SU-DHL-6 (cell line): ENCODE measurements at regions not wholly inside any gene's neighbourhood (a gene's known extent, or its start where the extent isn't known, plus 50 kb on each side); places are given as distances from the start of the nearest gene placed in this dataset.
"Not testable (repeated sequence)": the region's sequence is repeated elsewhere in the genome, so short reads cannot be mapped to it uniquely, and the experiment has no call there.

ENCODE experiments used
- H2AFZ ChIP-seq: fragments of 200-600 bp; sonication (generic); 2 replicates; pipeline ENCODE4 v1.6.1; 2014; ENCODE audit warnings: low read depth, mild to moderate bottlenecking, moderate library complexity, mixed read lengths, antibody characterized with exemption, low read length; ENCODE audit not compliant: severe bottlenecking
- H3F3A ChIP-seq: fragments of 200-600 bp; shearing (Covaris generic); 2 replicates; pipeline ENCODE4 v1.6.0; 2016; ENCODE audit warnings: antibody characterized with exemption, mild to moderate bottlenecking; ENCODE audit not compliant: insufficient read depth
- H3K27ac ChIP-seq: fragments of 200-600 bp; sonication (generic); 2 replicates; pipeline ENCODE4 v1.5.1; 2016; ENCODE audit warnings: low read depth, mild to moderate bottlenecking, low read length, moderate library complexity, mixed read lengths
- H3K27me3 ChIP-seq: fragments of 200-600 bp; sonication (generic), shearing (Covaris generic); 2 replicates; pipeline ENCODE4 v1.6.0; 2014; ENCODE audit warnings: mild to moderate bottlenecking, low read length
- H3K36me3 ChIP-seq: fragments of 200-600 bp; sonication (generic); 2 replicates; pipeline ENCODE4 v1.6.1; 2014; ENCODE audit warnings: mild to moderate bottlenecking, low read length, mixed read lengths
- H3K4me2 ChIP-seq: fragments of 300-600, 200-600 bp; shearing (Covaris generic), sonication (generic); 2 replicates; pipeline ENCODE4 v1.6.0; 2014; ENCODE audit warnings: low read length, low read depth, mild to moderate bottlenecking; ENCODE audit not compliant: poor library complexity, severe bottlenecking
- H3K4me3 ChIP-seq: fragments of 200-600 bp; sonication (generic); 2 replicates; pipeline ENCODE4 v1.5.1; 2014; ENCODE audit warnings: antibody characterized with exemption, low read length, mild to moderate bottlenecking, mixed read lengths; ENCODE audit not compliant: insufficient read depth, poor library complexity, severe bottlenecking
- H3K79me2 ChIP-seq: fragments of 200-600 bp; sonication (generic); 2 replicates; pipeline ENCODE4 v1.6.1; 2014; ENCODE audit warnings: mild to moderate bottlenecking, low read length, moderate library complexity; ENCODE audit not compliant: insufficient read depth
- H3K9ac ChIP-seq: fragments of 200-600 bp; sonication (generic); 2 replicates; pipeline ENCODE4 v1.7.0; 2014; ENCODE audit warnings: mild to moderate bottlenecking, low read length
- H3K9me2 ChIP-seq: fragments of 200-600 bp; sonication (generic); replicated peaks from 2 replicates; pipeline ENCODE4 v1.6.1; 2014; ENCODE audit warnings: low read length; ENCODE audit not compliant: insufficient read depth
- H3K9me3 ChIP-seq: fragments of 200-600 bp; sonication (generic); 2 replicates; pipeline ENCODE4 v1.6.1; 2014; ENCODE audit warnings: low read length, mixed read lengths; ENCODE audit not compliant: insufficient read depth
- H4K20me1 ChIP-seq: fragments of 200-600 bp; sonication (generic); 2 replicates; pipeline ENCODE4 v1.6.1; 2014; ENCODE audit warnings: low read depth, mild to moderate bottlenecking, antibody characterized with exemption, low read length, moderate library complexity, mixed read lengths
- EZH2phosphoT487 ChIP-seq: fragments of 200-600 bp; sonication (generic), shearing (Covaris generic); conservative IDR thresholded peaks from 2 replicates; pipeline ENCODE4 v1.6.1; 2018; ENCODE audit warnings: mild to moderate bottlenecking, antibody characterized with exemption, low read length, moderate library complexity, mixed read lengths
- TF ChIP-seq, protein P1 (sequence below): fragments of 200-600 bp; sonication (generic); IDR thresholded peaks from one replicate; pipeline ENCODE4 v1.5.1; 2017; ENCODE audit warnings: antibody characterized with exemption, mild to moderate bottlenecking, low read length, moderate library complexity; ENCODE audit not compliant: insufficient read depth, poor library complexity, severe bottlenecking

DNA sequence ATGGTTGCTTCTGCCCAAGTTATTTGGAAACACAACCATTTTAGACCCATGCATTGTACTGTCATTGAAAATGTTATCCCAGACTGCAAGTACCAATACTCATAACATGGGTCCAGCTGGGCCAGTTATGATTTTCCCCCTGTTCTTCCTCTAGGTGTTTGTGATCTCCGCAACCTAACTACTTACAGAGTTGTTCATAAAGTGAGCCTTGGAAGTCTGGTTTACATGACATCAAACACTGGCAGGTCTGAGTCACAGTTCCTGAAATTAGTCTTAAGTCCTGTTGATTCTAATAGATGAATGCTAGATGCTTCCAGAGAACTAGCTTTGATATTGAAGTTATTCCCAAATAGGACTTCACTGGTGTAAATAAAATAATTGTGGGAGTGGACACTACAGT lies 487.0 kb downstream of the MED13L start:
- no peaks in the 10 kb centered on the region for H3K27me3 ChIP-seq
- H3K36me3 ChIP-seq: no peaks in the 10 kb centered on the region
- no peaks in the 10 kb centered on the region for H3K9me3 ChIP-seq
- no peaks in the 10 kb centered on the region for H3F3A ChIP-seq
- no peak overlapping the region for H3K9ac ChIP-seq
- TF ChIP-seq, protein P1, sequence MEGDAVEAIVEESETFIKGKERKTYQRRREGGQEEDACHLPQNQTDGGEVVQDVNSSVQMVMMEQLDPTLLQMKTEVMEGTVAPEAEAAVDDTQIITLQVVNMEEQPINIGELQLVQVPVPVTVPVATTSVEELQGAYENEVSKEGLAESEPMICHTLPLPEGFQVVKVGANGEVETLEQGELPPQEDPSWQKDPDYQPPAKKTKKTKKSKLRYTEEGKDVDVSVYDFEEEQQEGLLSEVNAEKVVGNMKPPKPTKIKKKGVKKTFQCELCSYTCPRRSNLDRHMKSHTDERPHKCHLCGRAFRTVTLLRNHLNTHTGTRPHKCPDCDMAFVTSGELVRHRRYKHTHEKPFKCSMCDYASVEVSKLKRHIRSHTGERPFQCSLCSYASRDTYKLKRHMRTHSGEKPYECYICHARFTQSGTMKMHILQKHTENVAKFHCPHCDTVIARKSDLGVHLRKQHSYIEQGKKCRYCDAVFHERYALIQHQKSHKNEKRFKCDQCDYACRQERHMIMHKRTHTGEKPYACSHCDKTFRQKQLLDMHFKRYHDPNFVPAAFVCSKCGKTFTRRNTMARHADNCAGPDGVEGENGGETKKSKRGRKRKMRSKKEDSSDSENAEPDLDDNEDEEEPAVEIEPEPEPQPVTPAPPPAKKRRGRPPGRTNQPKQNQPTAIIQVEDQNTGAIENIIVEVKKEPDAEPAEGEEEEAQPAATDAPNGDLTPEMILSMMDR: no peak
- no peak for TF ChIP-seq EZH2phosphoT487
- H3K79me2 ChIP-seq: no peaks in the 10 kb centered on the region
- no peaks in the 10 kb centered on the region for H3K9me2 ChIP-seq
- no peak overlapping the region for H3K4me3 ChIP-seq
- no peaks in the 10 kb centered on the region for H4K20me1 ChIP-seq
- H3K27ac ChIP-seq: no peak overlapping the region
- no peak overlapping the region for H2AFZ ChIP-seq
- H3K4me2 ChIP-seq: no peak overlapping the region

GRCh38 chr12:115786490-115786889 lies 491.0 kb downstream of the MED13L start:
- H3K27me3 ChIP-seq, H3K79me2 ChIP-seq, H3K4me3 ChIP-seq, H3K4me2 ChIP-seq, H2AFZ ChIP-seq, H3K9ac ChIP-seq, H3K27ac ChIP-seq, H3K36me3 ChIP-seq, H3K9me2 ChIP-seq, H3K9me3 ChIP-seq, H3F3A ChIP-seq, H4K20me1 ChIP-seq: not testable (repeated sequence)

- H4K20me1 ChIP-seq: no peaks in the 10 kb centered on the region
- no peak overlapping the region for H3K9ac ChIP-seq
- no peaks in the 10 kb centered on the region for H3K27me3 ChIP-seq
- H3K4me3 ChIP-seq: no peak overlapping the region
- no peaks in the 10 kb centered on the region for H3K9me3 ChIP-seq
- H3K4me2 ChIP-seq: no peak overlapping the region
- H3K36me3 ChIP-seq: no peaks in the 10 kb centered on the region
- H2AFZ ChIP-seq: no peak overlapping the region
- no peaks in the 10 kb centered on the region for H3K79me2 ChIP-seq
- no peak for TF ChIP-seq EZH2phosphoT487
- TF ChIP-seq, protein P1: no peak
- no peaks in the 10 kb centered on the region for H3K9me2 ChIP-seq
- no peak overlapping the region for H3K27ac ChIP-seq
- H3F3A ChIP-seq: no peaks in the 10 kb centered on the region
Observed at GRCh38 chr12:115785548-115785947, 491.9 kb downstream of the MED13L start.

GRCh38 chr12:115776399-115776798 lies 501.1 kb downstream of the MED13L start:
- Histone ChIP-seq H3F3A (no peaks in the 10 kb centered on the region), H3K4me2 (no peak overlapping the region), H3K4me3 (no peak overlapping the region), H3K9ac (no peak overlapping the region), H3K27me3 (no peaks in the 10 kb centered on the region), H3K27ac (no peak overlapping the region), H4K20me1 (no peaks in the 10 kb centered on the region), H2AFZ (no peak overlapping the region), H3K9me2 (no peaks in the 10 kb centered on the region), H3K9me3 (no peaks in the 10 kb centered on the region), H3K36me3 (no peaks in the 10 kb centered on the region), H3K79me2 (no peaks in the 10 kb centered on the region)
- TF ChIP-seq EZH2phosphoT487: no peak
- TF ChIP-seq, protein P1: no peak
